ENCODE measurements at regions not wholly inside any gene's neighbourhood (a gene's known extent, or its start where the extent isn't known, plus 50 kb on each side); places are given as distances from the start of the nearest gene placed in this dataset.

DNA sequence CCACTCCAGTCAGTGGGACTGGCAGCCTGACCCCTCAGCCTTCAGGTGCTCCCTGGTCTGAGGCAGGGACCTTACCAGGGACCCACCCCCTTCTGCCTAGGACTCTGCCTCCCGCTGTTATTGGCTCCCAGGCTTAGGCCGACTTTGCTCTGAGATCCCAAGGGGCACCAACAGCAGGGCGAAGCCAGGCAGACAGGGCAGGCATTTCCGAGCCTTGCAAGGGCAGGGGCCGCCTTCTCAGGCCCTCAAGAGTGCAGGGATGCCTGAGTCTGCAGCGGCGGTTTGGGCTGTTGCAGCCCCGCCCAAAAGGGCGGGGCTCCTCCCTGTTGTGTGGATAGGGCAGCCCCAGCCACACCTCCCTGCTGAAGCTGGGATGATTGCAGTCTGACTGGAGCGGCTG is 644.6 kb downstream of the PRR16 start:
- intact Hi-C loops (cut with DNase I), result no loop called here

DNA sequence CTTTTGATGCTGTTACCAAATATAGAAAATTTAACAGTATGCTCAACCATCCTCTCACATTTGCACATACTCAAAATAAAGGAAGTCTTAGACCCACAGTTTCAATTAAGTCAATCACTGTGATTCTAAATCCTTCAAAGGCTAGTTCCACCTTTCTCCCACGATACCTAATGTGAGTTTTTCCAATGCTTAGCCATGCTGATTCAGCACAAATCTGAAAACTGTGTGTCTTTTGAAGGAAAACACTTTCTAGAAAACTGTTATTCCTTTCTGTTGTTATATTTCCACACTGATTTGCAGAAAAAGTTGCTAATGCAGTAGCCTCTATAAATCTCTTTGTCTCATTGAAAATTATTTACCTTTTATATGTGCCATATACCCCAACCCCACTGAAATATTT is 645.7 kb downstream of the PRR16 start:
- Histone ChIP-seq H3K27me3 (no peaks in the 10 kb centered on the region), H3K9me3 (no peaks in the 10 kb centered on the region), H3K36me3 (no peaks in the 10 kb centered on the region), H3K4me3 (no peak overlapping the region), H3K4me1 (no peaks in the 10 kb centered on the region), H3K27ac (replicated peaks in 1 of 4) (no peak overlapping the region)
- DNase-seq (ENCODE audit: extremely low spot score), result no peak
- intact Hi-C loops (cut with DNase I), result no loop called here
- WGBS, result 28% methylated on average over 1 of the region's 1 CpG
- TF ChIP-seq POLR2A (IDR thresholded peaks at IDR 0.05; ENCODE audit: low read depth) (no peak), EP300 (IDR thresholded peaks at IDR 0.05) (no peak), POLR2AphosphoS5 (IDR thresholded peaks at IDR 0.05) (no peak)
- TF ChIP-seq, protein P1, sequence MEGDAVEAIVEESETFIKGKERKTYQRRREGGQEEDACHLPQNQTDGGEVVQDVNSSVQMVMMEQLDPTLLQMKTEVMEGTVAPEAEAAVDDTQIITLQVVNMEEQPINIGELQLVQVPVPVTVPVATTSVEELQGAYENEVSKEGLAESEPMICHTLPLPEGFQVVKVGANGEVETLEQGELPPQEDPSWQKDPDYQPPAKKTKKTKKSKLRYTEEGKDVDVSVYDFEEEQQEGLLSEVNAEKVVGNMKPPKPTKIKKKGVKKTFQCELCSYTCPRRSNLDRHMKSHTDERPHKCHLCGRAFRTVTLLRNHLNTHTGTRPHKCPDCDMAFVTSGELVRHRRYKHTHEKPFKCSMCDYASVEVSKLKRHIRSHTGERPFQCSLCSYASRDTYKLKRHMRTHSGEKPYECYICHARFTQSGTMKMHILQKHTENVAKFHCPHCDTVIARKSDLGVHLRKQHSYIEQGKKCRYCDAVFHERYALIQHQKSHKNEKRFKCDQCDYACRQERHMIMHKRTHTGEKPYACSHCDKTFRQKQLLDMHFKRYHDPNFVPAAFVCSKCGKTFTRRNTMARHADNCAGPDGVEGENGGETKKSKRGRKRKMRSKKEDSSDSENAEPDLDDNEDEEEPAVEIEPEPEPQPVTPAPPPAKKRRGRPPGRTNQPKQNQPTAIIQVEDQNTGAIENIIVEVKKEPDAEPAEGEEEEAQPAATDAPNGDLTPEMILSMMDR (IDR thresholded peaks at IDR 0.05), result no peak

More for the DNA sequence above, 644.6 kb downstream of the PRR16 start:
- Histone ChIP-seq H3K4me1 (no peaks in the 10 kb centered on the region), H3K4me3 (no peak overlapping the region), H3K36me3 (no peaks in the 10 kb centered on the region), H3K27me3 (no peaks in the 10 kb centered on the region), H3K27ac (replicated peaks in 1 of 4) (no peak overlapping the region), H3K9me3 (no peaks in the 10 kb centered on the region)
- WGBS, result 80% methylated on average over 10 of the region's 10 CpGs
- DNase-seq (ENCODE audit: extremely low spot score), result no peak
- TF ChIP-seq, protein P1 (IDR thresholded peaks at IDR 0.05), result no peak
- TF ChIP-seq EP300 (IDR thresholded peaks at IDR 0.05), result no peak
- no peak for TF ChIP-seq POLR2AphosphoS5 (IDR thresholded peaks at IDR 0.05)
- no peak for TF ChIP-seq POLR2A (IDR thresholded peaks at IDR 0.05; ENCODE audit: low read depth)

DNA sequence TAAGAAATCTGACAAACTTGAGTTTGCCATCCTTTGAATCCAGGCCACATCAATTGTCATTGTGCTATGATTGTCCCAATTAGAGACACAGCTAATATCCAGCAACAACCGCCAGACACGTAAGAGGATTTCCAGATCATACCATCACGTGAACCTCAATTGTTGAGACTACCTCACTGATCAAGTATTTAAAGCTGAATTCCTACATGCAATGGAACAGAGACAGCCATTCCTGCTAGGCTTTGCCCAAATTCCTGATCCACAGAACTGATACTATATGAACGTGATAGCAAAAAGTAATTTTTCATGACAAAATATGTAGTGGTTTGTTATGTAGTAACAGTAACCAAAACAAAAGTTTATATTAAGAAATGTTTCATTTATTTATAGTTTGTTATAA is 657.7 kb downstream of the PRR16 start:
- H3K27ac ChIP-seq (replicated peaks in 1 of 4), result no peak overlapping the region
- DNase-seq (ENCODE audit: extremely low spot score), result no peak
- no peak overlapping the region for H3K4me3 ChIP-seq
- intact Hi-C loops (cut with DNase I), result no loop called here
- no peaks in the 10 kb centered on the region for H3K4me1 ChIP-seq
- 58% methylated on average over 4 of the region's 4 CpGs for WGBS
- TF ChIP-seq POLR2A (IDR thresholded peaks at IDR 0.05; ENCODE audit: low read depth) (no peak), POLR2AphosphoS5 (IDR thresholded peaks at IDR 0.05) (no peak), EP300 (IDR thresholded peaks at IDR 0.05) (no peak)
- TF ChIP-seq, protein P1 (IDR thresholded peaks at IDR 0.05), result no peak
- no peaks in the 10 kb centered on the region for H3K27me3 ChIP-seq
- H3K9me3 ChIP-seq, result no peaks in the 10 kb centered on the region
- H3K36me3 ChIP-seq, result no peaks in the 10 kb centered on the region

DNA sequence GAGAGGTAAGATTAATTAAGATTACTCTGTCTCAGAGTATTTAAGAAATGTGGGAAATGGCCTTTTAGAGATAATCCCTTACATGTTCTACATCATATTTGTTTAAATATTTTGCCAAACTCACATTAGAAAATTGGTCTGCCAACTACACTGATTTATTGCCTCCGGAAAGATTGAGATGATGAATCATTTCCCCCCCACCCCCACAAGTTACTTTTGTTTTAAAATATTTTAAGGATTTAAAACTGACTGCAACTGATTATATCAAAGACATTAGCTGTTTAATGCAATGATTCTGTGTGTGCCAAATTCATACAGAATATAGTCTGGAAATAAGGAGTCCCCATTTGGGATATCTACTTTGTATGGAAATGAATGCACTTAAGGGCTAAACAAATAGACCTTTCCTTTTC is 674.4 kb downstream of the PRR16 start:
- Histone ChIP-seq H3K9me3 (no peaks in the 10 kb centered on the region), H3K4me1 (no peaks in the 10 kb centered on the region), H3K27me3 (no peaks in the 10 kb centered on the region), H3K27ac (replicated peaks in 1 of 4) (no peak overlapping the region), H3K36me3 (no peaks in the 10 kb centered on the region), H3K4me3 (no peak overlapping the region)
- intact Hi-C loops (cut with DNase I), result no loop called here
- WGBS, result 38% methylated on average over 1 of the region's 1 CpG
- TF ChIP-seq POLR2AphosphoS5 (IDR thresholded peaks at IDR 0.05), result no peak
- no peak for TF ChIP-seq POLR2A (IDR thresholded peaks at IDR 0.05; ENCODE audit: low read depth)
- no peak for TF ChIP-seq EP300 (IDR thresholded peaks at IDR 0.05)
- TF ChIP-seq, protein P1 (IDR thresholded peaks at IDR 0.05), result no peak
- DNase-seq (ENCODE audit: extremely low spot score), result no peak

DNA sequence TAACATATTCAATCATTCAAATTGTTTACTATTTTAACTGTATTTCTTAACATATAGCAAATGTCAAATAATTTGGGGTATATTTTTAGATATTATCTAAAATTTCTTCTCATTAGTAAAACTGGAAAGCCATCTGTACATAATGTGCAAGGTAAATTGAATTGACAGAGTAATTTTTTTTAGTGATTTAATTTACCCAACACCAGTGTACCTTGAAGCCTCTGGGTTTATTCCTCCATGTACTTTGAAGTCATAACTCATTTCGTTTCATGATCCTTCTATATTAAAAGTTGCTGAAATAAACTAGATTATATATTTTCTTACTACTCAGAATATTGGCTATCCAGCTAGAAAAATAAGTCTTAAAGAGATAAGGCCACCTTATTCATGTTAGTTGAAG is 674.9 kb downstream of the PRR16 start:
- intact Hi-C loops (cut with DNase I), result no loop called here
- WGBS, result 58% methylated on average over 1 of the region's 1 CpG
- Histone ChIP-seq H3K27me3 (no peaks in the 10 kb centered on the region), H3K4me1 (no peaks in the 10 kb centered on the region), H3K27ac (replicated peaks in 1 of 4) (no peak overlapping the region), H3K4me3 (no peak overlapping the region), H3K9me3 (no peaks in the 10 kb centered on the region), H3K36me3 (no peaks in the 10 kb centered on the region)
- TF ChIP-seq POLR2A (IDR thresholded peaks at IDR 0.05; ENCODE audit: low read depth), result no peak
- TF ChIP-seq POLR2AphosphoS5 (IDR thresholded peaks at IDR 0.05), result no peak
- TF ChIP-seq, protein P1 (IDR thresholded peaks at IDR 0.05), result no peak
- TF ChIP-seq EP300 (IDR thresholded peaks at IDR 0.05), result no peak
- DNase-seq (ENCODE audit: extremely low spot score), result no peak
